Astrocyte of the spinal cord (primary cell): ENCODE measurements at regions not wholly inside any gene's neighbourhood (a gene's known extent, or its start where the extent isn't known, plus 50 kb on each side); places are given as distances from the start of the nearest gene placed in this dataset.

Source experiments
- DNase-seq: peaks from one replicate; pipeline ENCODE4 v3.0.0; 2011; ENCODE audit warnings: low read depth, low spot score
- H3K4me3 ChIP-seq: 2 replicates; pipeline ENCODE4 v1.5.1; 2011; ENCODE audit warnings: low read depth, mild to moderate bottlenecking, low read length, moderate library complexity
- in situ Hi-C: cut with HindIII; loops from 2 replicates; pipeline ENCODE4 v1.10.0; 2017; ENCODE audit warnings: low sequenced_read_pairs
- TF ChIP-seq, protein P1 (sequence below): IDR thresholded peaks from 2 replicates; pipeline ENCODE4 v1.5.1; 2012; ENCODE audit warnings: low read depth, mild to moderate bottlenecking, low read length, inconsistent platforms

DNA sequence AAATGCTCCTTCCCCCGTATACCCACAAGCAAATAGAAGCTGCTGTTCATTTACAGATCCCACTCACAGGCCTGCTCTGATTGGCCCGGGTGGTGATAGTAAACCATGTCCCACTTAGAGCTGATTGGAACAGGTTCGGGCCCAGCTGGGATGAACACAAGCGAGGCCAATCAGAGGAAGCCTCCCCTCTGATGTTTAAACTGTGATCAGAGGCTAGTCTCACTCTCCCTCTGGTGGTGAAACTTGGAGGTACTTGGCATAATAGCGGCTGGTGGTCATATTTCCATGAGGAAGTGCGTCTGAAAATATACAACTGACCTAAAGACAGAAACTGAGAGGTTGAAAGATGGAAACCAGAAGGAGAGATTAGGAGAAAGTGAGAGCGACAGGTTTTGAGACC, 51.5 kb upstream of the TRPC3 start:
- no peak for DNase-seq
- in situ Hi-C loops, result no loop called here

More for the DNA sequence above, 51.5 kb upstream of the TRPC3 start:
- TF ChIP-seq, protein P1, sequence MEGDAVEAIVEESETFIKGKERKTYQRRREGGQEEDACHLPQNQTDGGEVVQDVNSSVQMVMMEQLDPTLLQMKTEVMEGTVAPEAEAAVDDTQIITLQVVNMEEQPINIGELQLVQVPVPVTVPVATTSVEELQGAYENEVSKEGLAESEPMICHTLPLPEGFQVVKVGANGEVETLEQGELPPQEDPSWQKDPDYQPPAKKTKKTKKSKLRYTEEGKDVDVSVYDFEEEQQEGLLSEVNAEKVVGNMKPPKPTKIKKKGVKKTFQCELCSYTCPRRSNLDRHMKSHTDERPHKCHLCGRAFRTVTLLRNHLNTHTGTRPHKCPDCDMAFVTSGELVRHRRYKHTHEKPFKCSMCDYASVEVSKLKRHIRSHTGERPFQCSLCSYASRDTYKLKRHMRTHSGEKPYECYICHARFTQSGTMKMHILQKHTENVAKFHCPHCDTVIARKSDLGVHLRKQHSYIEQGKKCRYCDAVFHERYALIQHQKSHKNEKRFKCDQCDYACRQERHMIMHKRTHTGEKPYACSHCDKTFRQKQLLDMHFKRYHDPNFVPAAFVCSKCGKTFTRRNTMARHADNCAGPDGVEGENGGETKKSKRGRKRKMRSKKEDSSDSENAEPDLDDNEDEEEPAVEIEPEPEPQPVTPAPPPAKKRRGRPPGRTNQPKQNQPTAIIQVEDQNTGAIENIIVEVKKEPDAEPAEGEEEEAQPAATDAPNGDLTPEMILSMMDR, result peak; percentile 38
- no peak overlapping the region for H3K4me3 ChIP-seq
